ENCODE measurements at regions not wholly inside any gene's neighbourhood (a gene's known extent, or its start where the extent isn't known, plus 50 kb on each side); places are given as distances from the start of the nearest gene placed in this dataset.

- no peak for ATAC-seq
- intact Hi-C loops (cut with DNase I), result no loop called here
- Histone ChIP-seq H3K27ac (ENCODE audit: low read length) (no peak overlapping the region), H3K4me3 (ENCODE audit: low read length) (no peak overlapping the region), H3K27me3 (ENCODE audit: control insufficient read depth, insufficient read depth) (no peaks in the 10 kb centered on the region), H3K4me1 (ENCODE audit: control insufficient read depth, insufficient read depth, low read length) (no peaks in the 10 kb centered on the region), H3K9me3 (ENCODE audit: control insufficient read depth, low read length) (no peaks in the 10 kb centered on the region)
- 88% methylated on average over 2 of the region's 2 CpGs for WGBS
- no peak for DNase-seq
Measured at GRCh38 chr15:35992791-35993190, 446.8 kb upstream of the DPH6 start.

- Histone ChIP-seq H3K27ac (ENCODE audit: low read length) (no peak overlapping the region), H3K9me3 (ENCODE audit: control insufficient read depth, low read length) (no peaks in the 10 kb centered on the region), H3K4me3 (ENCODE audit: low read length) (no peak overlapping the region), H3K27me3 (ENCODE audit: control insufficient read depth, insufficient read depth) (no peaks in the 10 kb centered on the region), H3K4me1 (ENCODE audit: control insufficient read depth, insufficient read depth, low read length) (no peaks in the 10 kb centered on the region)
- DNase-seq, result no peak
- intact Hi-C loops (cut with DNase I), result no loop called here
- ATAC-seq, result no peak
Measured at GRCh38 chr15:35993196-35993595, 447.2 kb upstream of the DPH6 start.

- DNase-seq (no peak), ATAC-seq (no peak)
- H3K27me3 ChIP-seq (ENCODE audit: control insufficient read depth, insufficient read depth), result no peaks in the 10 kb centered on the region
- intact Hi-C loops (cut with DNase I), result no loop called here
- no peak overlapping the region for H3K4me3 ChIP-seq (ENCODE audit: low read length)
- 78% methylated on average over 1 of the region's 1 CpG for WGBS
- H3K4me1 ChIP-seq (ENCODE audit: control insufficient read depth, insufficient read depth, low read length), result no peaks in the 10 kb centered on the region
- H3K27ac ChIP-seq (ENCODE audit: low read length), result no peak overlapping the region
- H3K9me3 ChIP-seq (ENCODE audit: control insufficient read depth, low read length), result no peaks in the 10 kb centered on the region
Measured at GRCh38 chr15:35994876-35995275, 448.9 kb upstream of the DPH6 start.

GRCh38 chr15:35998663-35999602 is 453.0 kb upstream of the DPH6 start:
- ATAC-seq, result no peak
- H3K27me3 ChIP-seq (ENCODE audit: control insufficient read depth, insufficient read depth), result no peaks in the 10 kb centered on the region
- no peak overlapping the region for H3K27ac ChIP-seq (ENCODE audit: low read length)
- H3K4me1 ChIP-seq (ENCODE audit: control insufficient read depth, insufficient read depth, low read length), result no peaks in the 10 kb centered on the region
- no peak overlapping the region for H3K4me3 ChIP-seq (ENCODE audit: low read length)
- H3K9me3 ChIP-seq (ENCODE audit: control insufficient read depth, low read length), result no peaks in the 10 kb centered on the region
- DNase-seq, result no peak
- intact Hi-C loops (cut with DNase I), result no loop called here
- 80% methylated on average over 7 of the region's 7 CpGs for WGBS

GRCh38 chr15:36004891-36005490 is 459.0 kb upstream of the DPH6 start:
- no peaks in the 10 kb centered on the region for H3K9me3 ChIP-seq (ENCODE audit: control insufficient read depth, low read length)
- H3K4me3 ChIP-seq (ENCODE audit: low read length), result no peak overlapping the region
- no peaks in the 10 kb centered on the region for H3K27me3 ChIP-seq (ENCODE audit: control insufficient read depth, insufficient read depth)
- WGBS, result 60% methylated on average over 2 of the region's 2 CpGs
- H3K4me1 ChIP-seq (ENCODE audit: control insufficient read depth, insufficient read depth, low read length), result no peaks in the 10 kb centered on the region
- DNase-seq (no peak), ATAC-seq (no peak)
- intact Hi-C loops (cut with DNase I), result no loop called here
- no peak overlapping the region for H3K27ac ChIP-seq (ENCODE audit: low read length)

- intact Hi-C loops (cut with DNase I), result no loop called here
- ATAC-seq (peak in 1 of 2 donors; percentile 59), DNase-seq (no peak)
- Histone ChIP-seq H3K4me1 (ENCODE audit: control insufficient read depth, insufficient read depth, low read length) (no peaks in the 10 kb centered on the region), H3K9me3 (ENCODE audit: control insufficient read depth, low read length) (no peaks in the 10 kb centered on the region), H3K4me3 (ENCODE audit: low read length) (no peak overlapping the region), H3K27ac (ENCODE audit: low read length) (no peak overlapping the region), H3K27me3 (ENCODE audit: control insufficient read depth, insufficient read depth) (no peaks in the 10 kb centered on the region)
- 63% methylated on average over 2 of the region's 2 CpGs for WGBS
Measured at GRCh38 chr15:36005542-36005941, 459.6 kb upstream of the DPH6 start.

GRCh38 chr15:36007699-36008098 is 461.7 kb upstream of the DPH6 start:
- no peak overlapping the region for H3K4me3 ChIP-seq (ENCODE audit: low read length)
- H3K9me3 ChIP-seq (ENCODE audit: control insufficient read depth, low read length), result no peaks in the 10 kb centered on the region
- WGBS, result 59% methylated on average over 1 of the region's 1 CpG
- intact Hi-C loops (cut with DNase I), result no loop called here
- H3K27ac ChIP-seq (ENCODE audit: low read length), result no peak overlapping the region
- H3K27me3 ChIP-seq (ENCODE audit: control insufficient read depth, insufficient read depth), result no peaks in the 10 kb centered on the region
- H3K4me1 ChIP-seq (ENCODE audit: control insufficient read depth, insufficient read depth, low read length), result no peaks in the 10 kb centered on the region
- no peak for ATAC-seq
- no peak for DNase-seq

- no peak for DNase-seq
- no peak for ATAC-seq
- intact Hi-C loops (cut with DNase I), result no loop called here
- no peaks in the 10 kb centered on the region for H3K9me3 ChIP-seq (ENCODE audit: control insufficient read depth, low read length)
- no peak overlapping the region for H3K4me3 ChIP-seq (ENCODE audit: low read length)
- H3K27ac ChIP-seq (ENCODE audit: low read length), result no peak overlapping the region
- H3K27me3 ChIP-seq (ENCODE audit: control insufficient read depth, insufficient read depth), result no peaks in the 10 kb centered on the region
- no peaks in the 10 kb centered on the region for H3K4me1 ChIP-seq (ENCODE audit: control insufficient read depth, insufficient read depth, low read length)
Measured at GRCh38 chr15:36008719-36009118, 462.8 kb upstream of the DPH6 start.

- Histone ChIP-seq H3K27ac (ENCODE audit: low read length) (no peak overlapping the region), H3K27me3 (ENCODE audit: control insufficient read depth, insufficient read depth) (no peaks in the 10 kb centered on the region), H3K4me1 (ENCODE audit: control insufficient read depth, insufficient read depth, low read length) (peaks cover 2% of the 10 kb centered on the region), H3K4me3 (ENCODE audit: low read length) (no peak overlapping the region), H3K9me3 (ENCODE audit: control insufficient read depth, low read length) (no peaks in the 10 kb centered on the region)
- ATAC-seq (peak; percentile 61 to 63), DNase-seq (peak; percentile 45 to 63 (median 62))
- intact Hi-C loops (cut with DNase I), result no loop called here
- WGBS, result 54% methylated on average over 9 of the region's 9 CpGs
Measured at GRCh38 chr15:36024031-36024688, 478.2 kb upstream of the DPH6 start.

- DNase-seq, result no peak
- H3K4me3 ChIP-seq (ENCODE audit: low read length), result no peak overlapping the region
- 86% methylated on average over 7 of the region's 7 CpGs for WGBS
- no peaks in the 10 kb centered on the region for H3K27me3 ChIP-seq (ENCODE audit: control insufficient read depth, insufficient read depth)
- no peaks in the 10 kb centered on the region for H3K9me3 ChIP-seq (ENCODE audit: control insufficient read depth, low read length)
- intact Hi-C loops (cut with DNase I), result no loop called here
- no peak overlapping the region for H3K27ac ChIP-seq (ENCODE audit: low read length)
- no peak for ATAC-seq
- H3K4me1 ChIP-seq (ENCODE audit: control insufficient read depth, insufficient read depth, low read length), result peaks cover 2% of the 10 kb centered on the region
Measured at GRCh38 chr15:36026627-36027283, 480.8 kb upstream of the DPH6 start.

Data from right cardiac atrium (tissue), 5 donors.